ENCODE measurements at regions not wholly inside any gene's neighbourhood (a gene's known extent, or its start where the extent isn't known, plus 50 kb on each side); places are given as distances from the start of the nearest gene placed in this dataset.

GRCh38 chr15:77852241-77853007 lies 219.7 kb upstream of the LINGO1 start:
- TF ChIP-seq POLR2A (IDR thresholded peaks at IDR 0.05) (no peak), CTCF (IDR thresholded peaks at IDR 0.05) (no peak), EP300 (IDR thresholded peaks at IDR 0.05) (no peak)

Measured in tibial nerve (tissue), 4 donors.